ENCODE measurements at regions not wholly inside any gene's neighbourhood (a gene's known extent, or its start where the extent isn't known, plus 50 kb on each side); places are given as distances from the start of the nearest gene placed in this dataset.
A peak's percentile ranks its signal among the peaks of the same experiment; 100 is the strongest.
"Not testable (repeated sequence)": the region's sequence is repeated elsewhere in the genome, so short reads cannot be mapped to it uniquely, and the experiment has no call there.

DNA sequence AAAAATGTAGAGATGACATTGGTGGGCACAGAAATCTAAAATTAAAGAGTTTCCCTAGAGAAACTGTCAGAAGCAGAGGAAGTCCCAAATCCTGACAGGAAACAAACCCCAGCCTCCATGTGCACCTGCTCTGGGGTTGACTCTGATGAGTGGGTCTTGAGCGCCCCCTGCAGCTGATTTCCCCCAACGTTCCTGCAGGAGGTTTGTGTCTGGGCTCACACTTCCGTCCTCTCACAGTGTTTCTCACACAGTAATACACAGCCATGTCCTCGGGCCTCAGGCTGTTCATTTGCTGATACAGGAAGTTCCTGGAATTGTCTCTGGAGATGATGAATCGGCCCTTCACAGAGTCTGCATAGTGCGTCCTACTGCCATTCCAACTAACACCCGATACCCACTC, 670.1 kb downstream of the TMEM121 start:
- DNase-seq (ENCODE audit: low read depth in 2 of 2) = peak; percentile 61 to 73

DNA sequence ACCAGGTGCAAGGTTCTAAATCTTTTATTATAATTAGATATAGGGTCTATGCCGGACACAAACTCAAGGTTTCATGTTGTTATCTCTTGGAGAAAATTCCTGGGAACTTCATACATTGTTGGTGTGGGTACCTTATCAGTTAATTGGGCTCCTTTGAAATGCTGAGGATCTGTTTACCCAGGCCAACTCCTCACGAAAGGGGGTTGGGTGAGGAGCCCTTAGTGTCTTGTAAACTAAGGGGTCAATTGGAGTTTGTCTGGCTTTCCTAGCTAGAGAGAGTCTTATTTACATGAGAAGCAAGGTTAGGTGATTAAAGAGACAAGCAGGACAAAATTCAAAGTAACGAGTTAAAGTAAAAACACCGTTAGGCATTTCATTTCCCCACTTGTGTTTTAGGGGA, 670.9 kb downstream of the TMEM121 start:
- DNase-seq (ENCODE audit: low read depth in 2 of 2) = not testable (repeated sequence)

- no peak for DNase-seq (ENCODE audit: low read depth in 2 of 2)
Measured at GRCh38 chr14:106199097-106199496, 672.7 kb downstream of the TMEM121 start.

- DNase-seq (ENCODE audit: low read depth in 2 of 2) = no peak
Measured at GRCh38 chr14:106200541-106201315, 674.3 kb downstream of the TMEM121 start.

GRCh38 chr14:106201376-106201775, 675.0 kb downstream of the TMEM121 start:
- no peak for DNase-seq (ENCODE audit: low read depth in 2 of 2)

- DNase-seq (ENCODE audit: low read depth in 2 of 2) = no peak
Measured at GRCh38 chr14:106203438-106203837, 677.1 kb downstream of the TMEM121 start.

GRCh38 chr14:106204063-106204462, 677.7 kb downstream of the TMEM121 start:
- DNase-seq (ENCODE audit: low read depth in 2 of 2) = no peak

DNA sequence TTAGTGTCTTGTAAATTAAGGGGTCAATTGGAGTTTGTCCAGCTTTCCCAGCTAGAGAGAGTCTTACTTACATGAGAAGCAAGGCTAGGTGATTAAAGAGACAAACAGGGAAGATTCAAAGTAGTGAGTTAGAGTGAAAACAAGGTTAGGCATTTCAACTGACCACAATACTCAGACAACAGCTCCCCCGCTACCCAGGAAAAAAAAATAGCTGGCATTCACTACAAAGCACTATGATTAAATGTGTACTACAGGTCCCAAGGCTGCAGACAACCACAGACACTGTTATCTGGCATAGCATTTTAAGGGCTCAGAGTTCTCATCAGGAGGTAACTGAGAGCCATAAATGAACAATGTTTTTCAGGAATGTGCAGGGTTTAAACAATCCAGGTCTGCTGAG, 680.9 kb downstream of the TMEM121 start:
- DNase-seq (ENCODE audit: low read depth in 2 of 2) = no peak

DNA sequence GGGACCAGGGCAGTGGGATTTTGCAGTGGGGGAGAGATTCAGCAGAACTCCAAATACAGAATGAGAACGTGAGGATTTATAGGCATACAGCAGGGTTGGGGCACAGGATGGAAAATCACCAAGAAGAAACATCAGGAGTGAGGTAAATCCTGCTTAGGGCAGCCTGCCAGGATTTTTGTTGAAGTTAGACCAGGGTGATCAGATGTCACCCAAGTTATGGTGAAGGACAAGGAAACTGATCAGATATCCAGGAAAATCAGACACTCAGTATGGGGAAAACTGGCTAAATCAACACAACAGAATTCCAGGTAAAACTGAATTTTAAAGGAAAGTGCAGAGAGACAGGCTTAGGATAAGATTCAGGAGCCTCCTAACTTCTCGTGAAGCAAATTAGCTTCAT, 682.4 kb downstream of the TMEM121 start:
- no peak for DNase-seq (ENCODE audit: low read depth in 2 of 2)

DNA sequence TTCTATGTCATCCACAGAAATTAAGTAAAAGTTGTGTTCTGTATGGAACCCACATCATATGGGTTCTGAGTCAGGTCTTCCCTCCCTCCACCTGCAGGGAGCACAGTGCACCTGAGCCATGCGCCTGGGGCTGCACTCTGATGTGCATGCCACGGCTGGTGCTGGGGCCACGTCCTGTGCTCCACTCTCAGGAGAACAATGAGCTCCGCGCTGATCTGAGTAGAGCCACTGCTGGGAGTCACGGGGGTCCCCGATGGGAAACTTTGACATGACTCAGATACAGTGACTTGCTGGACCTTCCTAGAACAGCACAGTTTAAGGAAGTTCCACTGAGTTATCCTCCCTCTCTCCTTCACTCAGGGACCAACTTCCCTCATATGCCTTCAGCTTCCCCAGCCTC, 683.4 kb downstream of the TMEM121 start:
- no peak for DNase-seq (ENCODE audit: low read depth in 2 of 2)

GRCh38 chr14:106210650-106211049, 684.3 kb downstream of the TMEM121 start:
- DNase-seq (ENCODE audit: low read depth in 2 of 2) = no peak

DNA sequence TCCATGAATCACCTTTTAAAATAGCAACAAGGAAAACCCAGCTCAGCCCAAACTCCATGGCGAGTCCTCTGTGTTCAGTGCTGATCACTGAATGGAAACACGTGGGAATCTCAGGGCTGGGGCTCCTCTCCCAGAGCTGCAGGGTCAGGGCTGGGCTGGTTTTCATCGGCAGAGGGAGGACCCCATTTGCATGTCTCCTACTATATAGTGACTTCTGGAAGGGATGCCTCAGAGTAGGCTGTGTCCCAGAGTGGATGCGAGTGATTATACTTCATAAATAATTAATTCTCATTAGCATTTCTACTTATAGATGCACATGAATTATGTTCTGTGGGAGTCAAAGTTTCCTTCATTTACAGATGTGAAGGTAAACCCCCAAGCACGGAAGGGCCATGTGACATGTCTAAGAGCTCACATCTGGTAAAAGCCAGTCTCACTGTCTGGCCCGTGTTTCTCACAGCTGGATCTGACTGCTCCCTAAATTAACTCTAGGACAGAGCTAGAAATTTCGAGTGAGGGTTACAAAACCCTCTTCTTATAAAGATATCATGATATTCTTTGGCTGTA, 685.0 kb downstream of the TMEM121 start:
- DNase-seq (ENCODE audit: low read depth in 2 of 2) = no peak

DNA sequence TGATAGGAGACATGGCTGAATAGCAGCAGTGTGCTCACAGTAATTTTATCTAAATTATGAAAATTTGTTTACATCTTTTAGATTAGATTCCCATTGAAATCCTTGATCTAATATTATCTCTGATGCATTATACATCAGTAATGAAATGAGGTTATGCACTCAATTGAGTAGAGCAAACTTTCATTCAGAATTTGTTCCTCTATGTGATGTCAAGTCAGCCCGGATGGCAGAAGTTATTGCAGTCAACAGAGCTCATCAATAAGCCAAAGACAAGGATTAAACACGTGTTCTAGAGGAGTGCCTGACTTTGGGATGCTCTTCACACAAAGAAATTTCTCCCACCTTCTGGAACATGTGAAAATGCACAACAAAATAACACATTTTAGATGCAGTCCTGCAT, 688.8 kb downstream of the TMEM121 start:
- no peak for DNase-seq (ENCODE audit: low read depth in 2 of 2)

- DNase-seq (ENCODE audit: low read depth in 2 of 2) = no peak
Measured at GRCh38 chr14:106216679-106217078, 690.3 kb downstream of the TMEM121 start.

- no peak for DNase-seq (ENCODE audit: low read depth in 2 of 2)
Measured at GRCh38 chr14:106218174-106218573, 691.8 kb downstream of the TMEM121 start.

DNA sequence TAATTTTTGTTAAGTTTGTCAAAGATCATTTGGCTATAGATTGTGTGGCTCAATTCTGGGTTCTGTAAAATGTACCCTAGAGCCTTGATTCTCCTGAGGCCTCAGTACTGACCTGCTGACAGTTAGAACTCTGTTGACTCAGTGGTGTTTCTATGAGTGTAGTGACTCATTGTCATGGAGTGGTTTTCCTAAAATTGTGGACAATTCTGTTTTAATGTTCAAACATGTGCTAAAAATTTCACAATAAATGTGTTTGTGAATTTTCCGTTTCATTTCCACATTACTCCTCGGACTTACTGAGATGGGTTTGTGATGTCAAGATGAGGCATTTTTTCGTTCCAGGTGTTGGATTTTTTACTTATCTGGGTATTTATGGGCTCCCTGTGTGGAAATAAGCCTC, 695.9 kb downstream of the TMEM121 start:
- DNase-seq (ENCODE audit: low read depth in 2 of 2) = no peak

- no peak for DNase-seq (ENCODE audit: low read depth in 2 of 2)
Measured at GRCh38 chr14:106222731-106223130, 696.3 kb downstream of the TMEM121 start.

DNA sequence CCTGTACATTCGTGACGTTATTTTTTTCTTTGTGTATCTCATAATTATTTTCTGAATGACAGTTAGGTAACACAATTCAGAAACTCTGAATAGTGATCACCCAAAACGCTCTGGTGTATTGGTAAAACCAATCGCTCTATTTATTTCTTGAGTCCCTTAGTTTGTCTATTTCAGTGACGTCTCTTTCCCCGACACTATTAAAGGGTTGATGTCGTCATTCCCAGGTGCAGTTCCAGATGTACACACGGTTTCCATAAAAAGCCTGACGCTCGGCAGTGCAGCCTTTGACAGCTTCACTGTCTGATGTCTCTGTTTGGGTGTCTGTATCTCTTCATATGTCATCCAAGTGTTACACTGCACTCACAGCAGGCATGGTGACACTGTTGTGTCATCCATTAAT, 701.4 kb downstream of the TMEM121 start:
- no peak for DNase-seq (ENCODE audit: low read depth in 2 of 2)

- no peak for DNase-seq (ENCODE audit: low read depth in 2 of 2)
Measured at GRCh38 chr14:106228541-106229158, 702.3 kb downstream of the TMEM121 start.

GRCh38 chr14:106230071-106230470, 703.7 kb downstream of the TMEM121 start:
- no peak for DNase-seq (ENCODE audit: low read depth in 2 of 2)

- not testable (repeated sequence) for DNase-seq (ENCODE audit: low read depth in 2 of 2)
Measured at GRCh38 chr14:106233191-106233590, 706.8 kb downstream of the TMEM121 start.

GRCh38 chr14:106234525-106235254, 708.3 kb downstream of the TMEM121 start:
- DNase-seq (ENCODE audit: low read depth in 2 of 2) = not testable (repeated sequence)
